Skeletal muscle tissue (tissue), 3 donors: ENCODE measurements at regions not wholly inside any gene's neighbourhood (a gene's known extent, or its start where the extent isn't known, plus 50 kb on each side); places are given as distances from the start of the nearest gene placed in this dataset.

Experiments
- H3K27ac ChIP-seq: one replicate; pipeline ENCODE4 v1.7.0; 2013; ENCODE audit warnings: mild to moderate bottlenecking, low read depth, low read length, inconsistent platforms
- H3K27me3 ChIP-seq, 3 donors: one replicate each; pipeline ENCODE4 v1.7.0; 2013; ENCODE audit warnings: low read length in 3 of 3; ENCODE audit not compliant: control insufficient read depth in 3 of 3, insufficient read depth in 3 of 3
- H3K36me3 ChIP-seq, 3 donors: one replicate each; pipeline ENCODE4 v1.7.0; 2013; ENCODE audit warnings: low read length in 3 of 3; ENCODE audit not compliant: control insufficient read depth in 3 of 3, insufficient read depth in 3 of 3
- H3K4me1 ChIP-seq, 3 donors: one replicate each; pipeline ENCODE4 v1.7.0; 2013; ENCODE audit warnings: low read length in 3 of 3, mild to moderate bottlenecking in 3 of 3; ENCODE audit not compliant: control insufficient read depth in 3 of 3, insufficient read depth in 3 of 3
- H3K4me3 ChIP-seq, 3 donors: one replicate each; pipeline ENCODE4 v1.7.0; 2013; ENCODE audit warnings: low read length in 3 of 3
- H3K9ac ChIP-seq, 3 donors: one replicate each; pipeline ENCODE4 v1.7.0; 2013; ENCODE audit warnings: low read length in 3 of 3, mild to moderate bottlenecking in 3 of 3, moderate library complexity in 2 of 3, low read depth in 1 of 3
- H3K9me3 ChIP-seq, 3 donors: one replicate each; pipeline ENCODE4 v1.7.0; 2013; ENCODE audit warnings: low read length in 3 of 3; ENCODE audit not compliant: control insufficient read depth in 3 of 3
- donor health status: Osteomylitis.

DNA sequence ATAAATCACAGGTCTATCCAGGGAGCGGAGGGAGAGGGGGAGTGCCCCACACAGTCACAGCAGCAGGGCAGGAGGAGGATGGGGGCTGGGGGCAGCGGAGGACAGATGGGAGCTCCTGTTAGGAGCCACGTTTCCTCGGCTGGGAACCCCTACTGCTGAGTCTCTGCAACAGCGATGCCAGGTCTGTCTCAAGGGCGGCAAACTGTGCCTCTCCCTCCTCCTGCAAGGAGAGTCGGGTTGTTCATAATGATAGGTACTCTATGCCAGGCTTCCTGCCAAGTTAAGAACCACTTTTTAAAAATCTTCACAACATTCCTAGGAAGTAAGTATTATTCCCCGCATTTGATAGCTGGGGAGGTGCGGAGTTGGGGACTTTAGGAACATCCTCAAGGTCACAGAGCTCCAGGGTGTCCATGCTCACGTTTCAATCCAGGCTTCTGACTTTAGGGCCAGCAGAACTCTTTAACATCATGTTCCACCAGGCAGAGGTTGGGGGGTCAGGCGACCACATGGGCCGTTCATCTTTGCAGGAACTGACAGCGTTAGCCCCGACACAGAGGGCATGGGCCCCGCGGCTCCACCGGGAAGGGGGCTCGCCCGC, 98.3 kb upstream of the MAML3 start:
- peaks cover 6 to 28% (median 17%) of the 10 kb centered on the region in 3 donors for H3K4me1 ChIP-seq
- H3K27ac ChIP-seq = peak overlapping the region; percentile 68
- H3K4me3 ChIP-seq = peak overlapping the region; percentile 67 to 76 (median 76)
- H3K36me3 ChIP-seq = no peaks in the 10 kb centered on the region
- H3K9me3 ChIP-seq = no peaks in the 10 kb centered on the region
- peak overlapping the region; percentile 68 to 80 (median 69) for H3K9ac ChIP-seq
- no peaks in the 10 kb centered on the region for H3K27me3 ChIP-seq

- Histone ChIP-seq H3K36me3 (no peaks in the 10 kb centered on the region), H3K27ac (no peak overlapping the region), H3K4me3 (no peak overlapping the region), H3K9me3 (no peaks in the 10 kb centered on the region), H3K27me3 (no peaks in the 10 kb centered on the region), H3K9ac (no peak overlapping the region), H3K4me1 (peaks cover 2 to 23% (median 10%) of the 10 kb centered on the region in 3 donors)
These were observed 97.6 kb upstream of the MAML3 start for GRCh38 chr4:140251571-140251970.

DNA sequence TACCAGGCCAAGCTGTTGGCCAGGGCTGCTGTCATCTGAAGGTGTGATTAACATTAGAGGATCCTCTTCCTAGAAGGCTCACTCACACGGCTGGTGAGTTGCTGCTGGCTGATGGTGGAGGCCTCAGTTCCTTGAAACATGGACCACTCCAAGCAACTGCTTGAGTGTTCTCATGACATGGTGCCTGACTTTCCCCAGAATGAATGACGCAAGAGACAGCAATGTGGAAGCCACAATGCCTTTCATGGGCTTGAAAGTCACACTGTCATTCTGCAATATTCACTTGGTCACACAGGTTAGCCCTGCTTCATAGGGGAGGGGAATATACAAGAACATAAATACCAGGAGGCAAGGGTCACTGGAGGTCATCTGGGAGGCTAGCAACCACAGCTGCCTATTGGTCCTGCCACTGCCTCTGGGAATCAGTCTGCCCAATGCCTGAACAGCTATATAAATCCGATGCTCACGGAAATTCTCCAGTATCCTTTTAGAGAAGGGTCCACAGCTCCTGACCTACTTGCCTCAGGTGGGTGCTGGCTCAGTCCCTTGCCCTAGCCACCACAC, 97.1 kb upstream of the MAML3 start:
- Histone ChIP-seq H3K4me1 (peaks cover 2 to 20% (median 7%) of the 10 kb centered on the region in 3 donors), H3K9me3 (no peaks in the 10 kb centered on the region), H3K27me3 (no peaks in the 10 kb centered on the region), H3K9ac (no peak overlapping the region), H3K27ac (no peak overlapping the region), H3K4me3 (no peak overlapping the region), H3K36me3 (no peaks in the 10 kb centered on the region)

DNA sequence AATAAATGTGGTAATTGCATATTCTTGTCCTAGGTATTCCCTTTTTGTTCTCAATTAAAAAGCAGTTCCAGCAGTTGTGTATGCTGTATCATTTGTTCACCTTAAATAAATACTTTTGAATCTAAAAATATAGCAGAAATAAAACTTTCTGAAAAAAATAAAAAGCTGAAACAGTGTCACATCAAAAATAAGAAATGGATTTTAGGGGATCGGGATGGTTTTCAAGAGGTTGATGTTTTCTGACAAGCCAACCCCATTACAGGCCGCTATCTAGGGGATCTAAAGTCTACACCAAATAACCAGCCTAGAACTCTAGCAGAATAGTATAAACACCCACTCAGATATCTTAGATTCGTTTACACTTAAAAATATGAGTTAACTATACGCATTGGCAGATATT, 95.4 kb upstream of the MAML3 start:
- H3K9me3 ChIP-seq = no peaks in the 10 kb centered on the region
- H3K36me3 ChIP-seq = no peaks in the 10 kb centered on the region
- peaks cover 2 to 20% (median 7%) of the 10 kb centered on the region in 3 donors for H3K4me1 ChIP-seq
- no peak overlapping the region for H3K9ac ChIP-seq
- no peaks in the 10 kb centered on the region for H3K27me3 ChIP-seq
- H3K27ac ChIP-seq = no peak overlapping the region
- no peak overlapping the region for H3K4me3 ChIP-seq

- no peak overlapping the region for H3K4me3 ChIP-seq
- no peaks in the 10 kb centered on the region for H3K27me3 ChIP-seq
- H3K4me1 ChIP-seq = peaks cover 13 to 24% (median 13%) of the 10 kb centered on the region in 3 donors
- no peaks in the 10 kb centered on the region for H3K9me3 ChIP-seq
- H3K36me3 ChIP-seq = no peaks in the 10 kb centered on the region
- no peak overlapping the region for H3K9ac ChIP-seq
- H3K27ac ChIP-seq = no peak overlapping the region
These were observed 93.3 kb upstream of the MAML3 start for GRCh38 chr4:140247237-140247636.

GRCh38 chr4:140246216-140246615, 92.2 kb upstream of the MAML3 start:
- no peaks in the 10 kb centered on the region for H3K36me3 ChIP-seq
- no peak overlapping the region for H3K27ac ChIP-seq
- H3K9ac ChIP-seq = no peak overlapping the region
- H3K4me3 ChIP-seq = no peak overlapping the region
- no peaks in the 10 kb centered on the region for H3K9me3 ChIP-seq
- H3K27me3 ChIP-seq = no peaks in the 10 kb centered on the region
- H3K4me1 ChIP-seq = peaks cover 10 to 17% (median 13%) of the 10 kb centered on the region in 3 donors

DNA sequence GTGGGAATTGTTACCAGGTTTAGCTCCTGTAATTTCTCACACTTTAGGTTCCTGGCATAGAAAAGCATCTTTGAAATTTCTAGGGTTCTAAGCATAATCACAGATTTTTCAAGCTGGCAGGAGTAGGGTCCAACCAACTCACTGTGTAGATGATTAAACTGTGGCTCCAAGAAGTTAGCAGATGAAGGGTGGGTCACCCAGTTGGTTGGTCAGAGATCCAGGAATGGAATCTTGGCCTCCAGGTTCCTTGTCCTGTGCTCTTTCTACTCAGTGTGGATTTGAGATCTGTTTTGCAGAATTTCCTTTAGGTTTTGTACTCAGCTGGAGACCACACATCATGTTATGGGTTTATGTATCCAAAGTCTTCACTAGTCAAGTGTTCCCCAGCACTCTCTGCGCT, 90.3 kb upstream of the MAML3 start:
- Histone ChIP-seq H3K4me3 (no peak overlapping the region), H3K27me3 (no peaks in the 10 kb centered on the region), H3K36me3 (no peaks in the 10 kb centered on the region), H3K27ac (no peak overlapping the region), H3K9ac (no peak overlapping the region), H3K9me3 (no peaks in the 10 kb centered on the region), H3K4me1 (peaks cover 22 to 27% (median 25%) of the 10 kb centered on the region in 3 donors)

- Histone ChIP-seq H3K9me3 (no peaks in the 10 kb centered on the region), H3K27me3 (no peaks in the 10 kb centered on the region), H3K36me3 (no peaks in the 10 kb centered on the region), H3K9ac (peak overlapping the region in 2 of 3 donors; percentile 5 to 46), H3K4me1 (peaks cover 32 to 38% (median 33%) of the 10 kb centered on the region in 3 donors), H3K4me3 (no peak overlapping the region), H3K27ac (no peak overlapping the region)
These were observed 89.3 kb upstream of the MAML3 start for GRCh38 chr4:140243278-140243753.

- Histone ChIP-seq H3K27ac (no peak overlapping the region), H3K27me3 (no peaks in the 10 kb centered on the region), H3K9ac (no peak overlapping the region)
These were observed 88.6 kb upstream of the MAML3 start for GRCh38 chr4:140242357-140243277.

GRCh38 chr4:140240237-140240636, 86.3 kb upstream of the MAML3 start:
- no peak overlapping the region for H3K9ac ChIP-seq
- no peaks in the 10 kb centered on the region for H3K9me3 ChIP-seq
- H3K4me3 ChIP-seq = no peak overlapping the region
- H3K27me3 ChIP-seq = no peaks in the 10 kb centered on the region
- H3K4me1 ChIP-seq = peaks cover 50 to 55% (median 52%) of the 10 kb centered on the region in 3 donors
- no peaks in the 10 kb centered on the region for H3K36me3 ChIP-seq
- peak overlapping the region; percentile 1 for H3K27ac ChIP-seq

More at GRCh38 chr4:140242357-140243277, 88.6 kb upstream of the MAML3 start:
- H3K4me1 ChIP-seq = peaks cover 39 to 45% (median 40%) of the 10 kb centered on the region in 3 donors
- H3K4me3 ChIP-seq = no peak overlapping the region
- H3K36me3 ChIP-seq = no peaks in the 10 kb centered on the region
- no peaks in the 10 kb centered on the region for H3K9me3 ChIP-seq
